Ascending aorta (tissue), 2 donors: ENCODE measurements at regions not wholly inside any gene's neighbourhood (a gene's known extent, or its start where the extent isn't known, plus 50 kb on each side); places are given as distances from the start of the nearest gene placed in this dataset.
"Not testable (repeated sequence)": the region's sequence is repeated elsewhere in the genome, so short reads cannot be mapped to it uniquely, and the experiment has no call there.

Experiments
- DNase-seq, 2 donors: peaks; one replicate each; pipeline ENCODE4 v3.0.0-alpha.2; 2019; ENCODE audit warnings: low spot score in 2 of 2
- H3K27ac ChIP-seq, 2 donors: fragments of 200-600 bp; sonication (generic); one replicate each; pipeline ENCODE4 v1.5.1; 2016 to 2017; ENCODE audit warnings: mild to moderate bottlenecking in 1 of 2
- H3K27me3 ChIP-seq: fragments of 200-600 bp; sonication (generic); one replicate; pipeline ENCODE4 v1.5.1; 2017
- H3K36me3 ChIP-seq, 2 donors: fragments of 200-600 bp; sonication (generic); one replicate each; pipeline ENCODE4 v1.5.1; 2016
- H3K4me1 ChIP-seq, 2 donors: fragments of 200-600 bp; sonication (generic); one replicate each; pipeline ENCODE4 v1.5.1; 2016 to 2017; ENCODE audit warnings: mild to moderate bottlenecking in 1 of 2
- H3K4me3 ChIP-seq, 2 donors: fragments of 200-600 bp; sonication (generic); one replicate each; pipeline ENCODE4 v1.5.1; 2016 to 2017; ENCODE audit warnings: mild to moderate bottlenecking in 1 of 2
- H3K9me3 ChIP-seq, 2 donors: fragments of 200-600 bp; sonication (generic); one replicate each; pipeline ENCODE4 v1.5.1; 2016
- intact Hi-C: fragments of 100-400 bp; cut with DNase I; formaldehyde crosslinking; loops from one replicate; pipeline ENCODE4 v1.15.1; 2023
- TF ChIP-seq, protein P1 (sequence below), 3 experiments: fragments of 200-600 bp in 2 of 3; fragments of 450-650 bp in 1 of 3; sonication (generic) in 2 of 3; IDR thresholded peaks; one replicate each; pipeline ENCODE4 v1.5.1; 2016 to 2019; ENCODE audit warnings: antibody characterized with exemption in 3 of 3, mild to moderate bottlenecking in 1 of 3, moderate library complexity in 1 of 3

GRCh38 chr4:170805352-170805751, 715.6 kb upstream of the AADAT start:
- H3K4me1 ChIP-seq = no peaks in the 10 kb centered on the region
- TF ChIP-seq, protein P1, sequence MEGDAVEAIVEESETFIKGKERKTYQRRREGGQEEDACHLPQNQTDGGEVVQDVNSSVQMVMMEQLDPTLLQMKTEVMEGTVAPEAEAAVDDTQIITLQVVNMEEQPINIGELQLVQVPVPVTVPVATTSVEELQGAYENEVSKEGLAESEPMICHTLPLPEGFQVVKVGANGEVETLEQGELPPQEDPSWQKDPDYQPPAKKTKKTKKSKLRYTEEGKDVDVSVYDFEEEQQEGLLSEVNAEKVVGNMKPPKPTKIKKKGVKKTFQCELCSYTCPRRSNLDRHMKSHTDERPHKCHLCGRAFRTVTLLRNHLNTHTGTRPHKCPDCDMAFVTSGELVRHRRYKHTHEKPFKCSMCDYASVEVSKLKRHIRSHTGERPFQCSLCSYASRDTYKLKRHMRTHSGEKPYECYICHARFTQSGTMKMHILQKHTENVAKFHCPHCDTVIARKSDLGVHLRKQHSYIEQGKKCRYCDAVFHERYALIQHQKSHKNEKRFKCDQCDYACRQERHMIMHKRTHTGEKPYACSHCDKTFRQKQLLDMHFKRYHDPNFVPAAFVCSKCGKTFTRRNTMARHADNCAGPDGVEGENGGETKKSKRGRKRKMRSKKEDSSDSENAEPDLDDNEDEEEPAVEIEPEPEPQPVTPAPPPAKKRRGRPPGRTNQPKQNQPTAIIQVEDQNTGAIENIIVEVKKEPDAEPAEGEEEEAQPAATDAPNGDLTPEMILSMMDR (IDR thresholded peaks at IDR 0.05) = no peak
- no peak overlapping the region for H3K4me3 ChIP-seq
- intact Hi-C loops = no loop called here
- H3K27ac ChIP-seq = no peak overlapping the region
- no peak for DNase-seq
- H3K27me3 ChIP-seq = no peaks in the 10 kb centered on the region
- no peaks in the 10 kb centered on the region for H3K9me3 ChIP-seq
- H3K36me3 ChIP-seq = no peaks in the 10 kb centered on the region

- Histone ChIP-seq H3K4me3 (no peak overlapping the region), H3K9me3 (no peaks in the 10 kb centered on the region), H3K27me3 (no peaks in the 10 kb centered on the region), H3K36me3 (no peaks in the 10 kb centered on the region), H3K4me1 (no peaks in the 10 kb centered on the region), H3K27ac (no peak overlapping the region)
- TF ChIP-seq, protein P1 (IDR thresholded peaks at IDR 0.05) = no peak
- DNase-seq = no peak
- intact Hi-C loops = no loop called here
These were observed 715.2 kb upstream of the AADAT start for GRCh38 chr4:170804930-170805329.

DNA sequence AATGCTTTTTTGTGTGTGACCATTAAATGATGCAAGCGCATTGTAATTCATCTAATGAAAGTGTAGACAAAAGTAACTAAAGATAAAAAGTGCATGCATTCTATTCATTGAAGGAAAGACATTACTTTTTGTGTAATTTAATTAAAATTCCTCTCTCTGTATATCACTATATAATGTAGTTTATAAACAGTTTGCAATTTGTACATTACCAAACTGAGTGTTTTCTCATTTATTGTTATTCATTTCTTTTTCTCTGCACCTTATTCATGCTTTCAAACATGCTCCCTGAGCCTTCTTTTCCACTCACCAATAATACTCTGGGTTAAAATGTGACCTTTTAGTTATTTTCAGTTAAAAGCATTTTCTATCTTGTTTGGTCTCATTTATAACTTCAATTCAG, 713.7 kb upstream of the AADAT start:
- H3K36me3 ChIP-seq = no peaks in the 10 kb centered on the region
- H3K27me3 ChIP-seq = no peaks in the 10 kb centered on the region
- no peaks in the 10 kb centered on the region for H3K9me3 ChIP-seq
- H3K27ac ChIP-seq = no peak overlapping the region
- intact Hi-C loops = no loop called here
- TF ChIP-seq, protein P1 (IDR thresholded peaks at IDR 0.05) = no peak
- no peaks in the 10 kb centered on the region for H3K4me1 ChIP-seq
- no peak overlapping the region for H3K4me3 ChIP-seq
- no peak for DNase-seq

- intact Hi-C loops = no loop called here
- DNase-seq = no peak
- Histone ChIP-seq H3K4me1 (no peaks in the 10 kb centered on the region), H3K36me3 (no peaks in the 10 kb centered on the region), H3K9me3 (no peaks in the 10 kb centered on the region), H3K4me3 (no peak overlapping the region), H3K27ac (no peak overlapping the region), H3K27me3 (no peaks in the 10 kb centered on the region)
- TF ChIP-seq, protein P1 (IDR thresholded peaks at IDR 0.05) = no peak
These were observed 712.0 kb upstream of the AADAT start for GRCh38 chr4:170801771-170802170.

DNA sequence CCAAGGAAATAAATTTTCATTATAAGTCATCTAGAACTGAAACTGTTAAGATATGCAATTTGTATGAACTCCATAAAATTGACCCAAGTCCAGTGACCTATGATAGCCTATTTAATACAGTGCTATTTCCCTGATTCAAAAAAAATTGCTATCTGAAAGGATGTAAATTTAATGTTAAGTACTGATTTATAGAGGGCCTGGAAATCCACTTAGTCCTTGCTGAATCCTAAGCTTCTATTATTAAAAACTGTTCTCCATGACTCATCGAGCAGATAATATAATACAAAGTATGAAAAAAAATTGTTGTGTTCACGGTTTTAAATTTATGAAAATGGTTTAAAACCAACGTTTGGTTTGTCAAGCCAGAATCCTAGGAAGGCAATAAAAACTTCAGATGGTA, 704.8 kb upstream of the AADAT start:
- intact Hi-C loops = no loop called here

GRCh38 chr4:170788540-170789051, 698.8 kb upstream of the AADAT start:
- H3K4me1 ChIP-seq, H3K4me3 ChIP-seq, intact Hi-C loops, H3K27ac ChIP-seq, H3K36me3 ChIP-seq, H3K27me3 ChIP-seq, DNase-seq, H3K9me3 ChIP-seq: not testable (repeated sequence)

More for the DNA sequence above, 704.8 kb upstream of the AADAT start:
- no peaks in the 10 kb centered on the region for H3K27me3 ChIP-seq
- no peaks in the 10 kb centered on the region for H3K9me3 ChIP-seq
- TF ChIP-seq, protein P1 (IDR thresholded peaks at IDR 0.05) = no peak
- H3K36me3 ChIP-seq = no peaks in the 10 kb centered on the region
- DNase-seq = no peak
- H3K4me1 ChIP-seq = no peaks in the 10 kb centered on the region
- no peak overlapping the region for H3K4me3 ChIP-seq
- no peak overlapping the region for H3K27ac ChIP-seq
